ENCODE measurements at regions not wholly inside any gene's neighbourhood (a gene's known extent, or its start where the extent isn't known, plus 50 kb on each side); places are given as distances from the start of the nearest gene placed in this dataset.

DNA sequence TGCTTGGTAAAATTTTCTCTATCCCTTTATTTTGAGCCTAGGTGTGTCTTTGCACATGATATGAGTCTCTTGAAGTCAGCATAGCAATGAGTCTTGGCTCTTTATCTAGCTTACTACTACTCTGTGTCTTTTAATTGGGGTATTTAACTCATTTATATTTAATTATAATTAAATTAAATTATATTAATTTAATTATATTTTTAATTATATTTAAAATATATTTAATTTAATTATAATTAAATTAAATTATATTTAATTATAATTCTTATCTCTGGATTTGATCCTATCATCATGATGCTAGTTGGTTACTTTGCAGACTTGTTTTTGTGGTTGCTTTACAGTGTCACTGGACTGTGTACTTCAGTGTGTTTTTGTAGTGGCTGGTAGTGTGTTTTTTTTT lies 201.2 kb upstream of the ITM2A start:
- Mint-ChIP-seq H3K4me1 (ENCODE audit: low read depth) (no peaks in the 10 kb centered on the region), H3K36me3 (ENCODE audit: low read depth) (no peaks in the 10 kb centered on the region), H3K27me3 (ENCODE audit: low read depth) (peaks cover 6% of the 10 kb centered on the region), H3K9me3 (peaks cover 9% of the 10 kb centered on the region), H3K27ac (no peak overlapping the region), H3K4me3 (no peak overlapping the region)
- intact Hi-C loops (cut with micrococcal nuclease), result no loop called here
- no peak for DNase-seq
- CTCF ChIA-PET, result no interaction called here

DNA sequence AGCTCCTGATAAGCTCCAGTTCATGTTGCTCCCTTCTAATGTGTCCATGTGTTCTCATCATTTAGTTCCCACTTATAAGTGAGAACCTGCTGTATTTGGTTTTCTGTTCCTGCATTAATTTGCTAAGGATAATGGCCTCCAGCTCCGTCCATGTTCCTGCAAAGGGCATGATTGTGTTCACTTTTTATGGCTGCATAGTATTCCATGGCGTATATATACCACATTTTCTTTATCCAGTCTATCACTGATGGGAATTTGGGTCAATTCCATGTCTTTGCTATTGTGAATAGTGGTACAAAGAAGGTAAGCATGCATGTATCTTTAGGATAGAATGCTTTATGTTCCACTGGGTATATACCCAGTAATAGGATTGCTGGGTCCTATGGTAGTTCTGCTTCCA lies 197.2 kb upstream of the ITM2A start:
- H3K4me3 Mint-ChIP-seq, result no peak overlapping the region
- H3K27me3 Mint-ChIP-seq (ENCODE audit: low read depth), result peaks cover 4% of the 10 kb centered on the region
- CTCF ChIA-PET, result no interaction called here
- intact Hi-C loops (cut with micrococcal nuclease), result no loop called here
- no peaks in the 10 kb centered on the region for H3K4me1 Mint-ChIP-seq (ENCODE audit: low read depth)
- no peaks in the 10 kb centered on the region for H3K36me3 Mint-ChIP-seq (ENCODE audit: low read depth)
- peaks cover 9% of the 10 kb centered on the region for H3K9me3 Mint-ChIP-seq
- no peak for DNase-seq
- no peak overlapping the region for H3K27ac Mint-ChIP-seq

DNA sequence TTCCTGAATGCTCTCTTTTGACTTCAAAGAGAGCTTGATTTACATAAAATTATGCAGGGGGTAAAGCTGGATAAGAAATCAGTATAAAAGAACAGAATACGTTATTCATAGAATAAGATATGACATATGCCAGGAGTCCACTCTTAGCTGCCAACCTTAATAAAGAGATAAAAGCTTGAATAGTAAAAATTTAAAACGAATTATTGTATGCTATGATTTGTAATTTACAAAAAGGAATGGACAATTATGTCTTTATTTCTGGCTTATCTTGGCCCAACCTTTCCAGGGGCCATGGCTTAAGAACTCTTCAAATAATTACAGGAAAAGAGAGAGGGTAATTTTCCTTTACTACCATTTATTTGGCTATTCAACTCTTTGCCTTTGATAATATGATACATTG lies 192.2 kb upstream of the ITM2A start:
- Mint-ChIP-seq H3K36me3 (ENCODE audit: low read depth) (no peaks in the 10 kb centered on the region), H3K27ac (no peak overlapping the region), H3K9me3 (peaks cover under 1% of the 10 kb centered on the region), H3K4me3 (no peak overlapping the region), H3K27me3 (ENCODE audit: low read depth) (no peaks in the 10 kb centered on the region), H3K4me1 (ENCODE audit: low read depth) (no peaks in the 10 kb centered on the region)
- CTCF ChIA-PET, result no interaction called here
- DNase-seq, result no peak
- intact Hi-C loops (cut with micrococcal nuclease), result no loop called here

DNA sequence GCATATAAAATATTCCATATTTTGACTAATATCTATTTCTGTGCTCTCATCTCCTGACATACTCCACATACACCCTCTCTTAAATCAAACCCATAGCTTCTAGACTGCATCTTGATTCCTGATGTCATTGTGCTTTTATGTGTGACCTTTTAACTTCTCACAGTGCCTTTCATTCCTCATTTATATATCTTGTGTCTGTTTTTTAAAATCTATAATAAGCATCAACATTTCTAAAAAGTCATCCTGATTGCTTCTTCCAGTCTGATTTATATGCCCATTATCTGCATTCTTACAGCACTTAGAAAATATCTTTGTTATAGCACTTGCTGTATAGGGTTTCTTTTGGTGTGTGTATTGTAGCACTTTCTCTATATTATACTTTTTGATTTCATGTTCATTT lies 190.1 kb upstream of the ITM2A start:
- Mint-ChIP-seq H3K9me3 (no peaks in the 10 kb centered on the region), H3K36me3 (ENCODE audit: low read depth) (no peaks in the 10 kb centered on the region), H3K4me1 (ENCODE audit: low read depth) (no peaks in the 10 kb centered on the region), H3K27ac (no peak overlapping the region), H3K4me3 (no peak overlapping the region), H3K27me3 (ENCODE audit: low read depth) (no peaks in the 10 kb centered on the region)
- DNase-seq, result no peak
- intact Hi-C loops (cut with micrococcal nuclease), result no loop called here
- CTCF ChIA-PET, result no interaction called here

DNA sequence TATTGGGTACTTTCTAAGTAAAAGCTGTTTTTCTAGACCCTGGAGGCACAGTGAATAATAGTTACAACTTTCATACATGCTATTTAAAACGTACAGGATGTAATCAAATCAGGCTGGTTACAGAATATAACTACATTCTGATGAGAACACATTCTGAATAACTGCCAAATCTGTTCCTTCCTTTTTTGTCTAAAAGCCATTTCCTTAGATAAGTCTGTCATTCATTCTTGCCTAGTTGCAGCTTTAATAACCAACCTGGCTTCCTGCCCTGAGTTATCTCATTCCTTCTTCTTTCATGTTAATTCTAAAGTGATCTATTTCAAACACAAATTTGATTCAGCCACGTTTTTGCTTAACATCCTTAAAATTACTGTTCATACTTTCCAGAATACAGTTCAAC lies 189.7 kb upstream of the ITM2A start:
- H3K4me3 Mint-ChIP-seq, result no peak overlapping the region
- H3K36me3 Mint-ChIP-seq (ENCODE audit: low read depth), result no peaks in the 10 kb centered on the region
- H3K27me3 Mint-ChIP-seq (ENCODE audit: low read depth), result no peaks in the 10 kb centered on the region
- CTCF ChIA-PET, result no interaction called here
- H3K27ac Mint-ChIP-seq, result no peak overlapping the region
- intact Hi-C loops (cut with micrococcal nuclease), result no loop called here
- DNase-seq, result no peak
- H3K9me3 Mint-ChIP-seq, result no peaks in the 10 kb centered on the region
- no peaks in the 10 kb centered on the region for H3K4me1 Mint-ChIP-seq (ENCODE audit: low read depth)

DNA sequence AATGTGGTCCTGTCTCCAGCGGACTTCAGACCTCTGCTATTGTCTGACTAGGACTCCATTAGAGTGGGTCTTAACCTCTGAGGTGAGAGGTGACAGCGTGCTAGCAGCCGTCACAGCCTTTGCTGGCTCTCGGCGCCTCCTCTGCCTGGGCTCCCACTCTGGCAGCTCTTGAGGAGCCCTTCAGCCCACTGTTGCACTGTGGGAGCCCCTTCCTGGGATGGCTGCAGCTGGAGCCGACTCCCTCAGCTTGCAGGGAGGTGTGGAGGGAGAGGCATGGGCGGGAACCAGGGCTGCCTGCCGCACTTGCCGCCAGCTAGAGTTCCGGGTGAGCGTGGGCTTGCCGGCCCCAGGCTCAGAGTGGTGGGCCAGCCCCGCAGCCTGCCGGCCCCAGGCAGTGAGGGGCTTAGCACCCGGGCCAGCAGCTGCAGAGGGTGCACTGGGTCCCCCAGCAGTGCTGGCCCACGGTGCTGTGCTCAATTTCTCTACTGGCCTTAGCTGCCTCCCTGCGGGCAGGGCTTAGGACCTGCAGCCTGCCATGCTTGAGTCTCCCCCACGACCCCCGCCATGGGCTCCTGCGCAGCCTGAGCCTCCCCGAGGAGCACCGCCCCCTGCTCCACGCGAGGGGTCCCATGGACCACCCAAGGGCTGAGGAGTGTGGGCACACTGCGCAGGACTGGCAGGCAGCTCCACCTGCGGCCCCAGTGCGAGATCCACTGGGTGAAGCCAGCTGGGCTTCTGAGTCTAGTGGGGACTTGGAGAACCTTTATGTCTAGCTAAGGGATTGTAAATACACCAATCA lies 163.4 kb upstream of the ITM2A start:
- CTCF ChIA-PET, result no interaction called here
- Mint-ChIP-seq H3K4me1 (ENCODE audit: low read depth) (no peaks in the 10 kb centered on the region), H3K4me3 (no peak overlapping the region), H3K27ac (no peak overlapping the region), H3K36me3 (ENCODE audit: low read depth) (no peaks in the 10 kb centered on the region), H3K9me3 (peaks cover 2% of the 10 kb centered on the region), H3K27me3 (ENCODE audit: low read depth) (no peaks in the 10 kb centered on the region)
- no peak for DNase-seq
- intact Hi-C loops (cut with micrococcal nuclease), result no loop called here

DNA sequence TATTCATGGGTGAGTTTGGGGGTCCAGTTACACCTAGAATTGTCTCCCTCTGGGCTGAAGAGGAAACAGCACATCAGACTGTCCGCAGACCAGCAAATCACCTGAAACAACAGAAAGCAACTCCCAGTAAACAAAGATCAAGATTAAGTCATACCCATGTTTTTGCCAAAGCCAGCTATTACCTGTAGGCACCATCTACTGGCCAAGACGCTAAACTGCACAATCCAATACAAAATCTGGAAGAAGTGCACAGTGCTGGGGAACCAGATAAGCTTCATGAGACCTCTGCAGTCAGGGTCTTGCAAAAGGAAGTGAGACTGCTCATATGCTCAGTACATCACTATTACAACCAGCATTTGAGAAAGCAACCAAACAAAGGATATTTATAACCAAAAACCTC lies 157.5 kb upstream of the ITM2A start:
- no peak for DNase-seq
- H3K36me3 Mint-ChIP-seq (ENCODE audit: low read depth), result no peaks in the 10 kb centered on the region
- no peaks in the 10 kb centered on the region for H3K4me1 Mint-ChIP-seq (ENCODE audit: low read depth)
- no peak overlapping the region for H3K4me3 Mint-ChIP-seq
- CTCF ChIA-PET, result no interaction called here
- intact Hi-C loops (cut with micrococcal nuclease), result no loop called here
- peaks cover 13% of the 10 kb centered on the region for H3K9me3 Mint-ChIP-seq
- no peaks in the 10 kb centered on the region for H3K27me3 Mint-ChIP-seq (ENCODE audit: low read depth)
- no peak overlapping the region for H3K27ac Mint-ChIP-seq

DNA sequence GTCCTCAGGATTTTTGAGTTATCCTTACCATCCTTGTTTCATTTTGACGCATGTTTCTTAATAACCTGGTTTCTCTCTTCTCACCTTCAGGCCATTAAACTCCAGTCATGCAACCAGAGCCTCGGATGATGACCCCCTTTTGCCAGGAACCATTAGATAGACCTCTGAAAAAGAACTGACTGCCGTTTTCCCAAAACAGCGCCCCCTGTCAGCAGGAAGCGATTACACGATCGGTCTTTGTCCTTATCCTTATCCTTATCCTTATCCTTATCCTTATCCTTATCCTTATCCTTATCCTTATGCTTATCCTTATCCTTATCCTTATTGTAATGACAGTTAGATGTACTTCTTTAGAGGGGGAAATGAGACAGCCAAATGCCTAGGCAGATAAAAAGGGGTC lies 148.4 kb upstream of the ITM2A start:
- intact Hi-C loops (cut with micrococcal nuclease), result no loop called here
- no peak for DNase-seq
- no peak overlapping the region for H3K4me3 Mint-ChIP-seq
- CTCF ChIA-PET, result no interaction called here
- H3K27me3 Mint-ChIP-seq (ENCODE audit: low read depth), result no peaks in the 10 kb centered on the region
- no peaks in the 10 kb centered on the region for H3K9me3 Mint-ChIP-seq
- H3K27ac Mint-ChIP-seq, result no peak overlapping the region
- H3K4me1 Mint-ChIP-seq (ENCODE audit: low read depth), result no peaks in the 10 kb centered on the region
- H3K36me3 Mint-ChIP-seq (ENCODE audit: low read depth), result no peaks in the 10 kb centered on the region

DNA sequence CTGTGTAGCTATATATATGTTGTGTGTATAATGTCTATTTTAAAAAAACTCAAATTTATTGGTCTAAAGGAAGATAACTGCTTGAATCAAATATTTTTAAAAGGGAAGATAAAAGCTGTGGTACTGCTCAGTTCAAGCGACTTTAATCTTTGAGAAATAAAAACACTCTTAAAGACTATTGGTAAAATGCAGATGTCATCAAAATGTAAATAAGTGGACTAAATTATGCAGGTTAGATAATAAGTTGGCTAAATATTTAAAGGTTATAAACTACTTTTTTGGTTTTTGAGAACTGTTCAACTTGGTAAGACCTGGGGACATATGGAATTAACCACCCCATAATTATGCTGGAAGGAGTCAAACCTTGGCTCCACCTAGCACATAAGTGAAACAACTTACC lies 144.7 kb upstream of the ITM2A start:
- Mint-ChIP-seq H3K27me3 (ENCODE audit: low read depth) (no peaks in the 10 kb centered on the region), H3K4me1 (ENCODE audit: low read depth) (no peaks in the 10 kb centered on the region), H3K4me3 (no peak overlapping the region), H3K9me3 (no peaks in the 10 kb centered on the region), H3K36me3 (ENCODE audit: low read depth) (no peaks in the 10 kb centered on the region), H3K27ac (no peak overlapping the region)
- no peak for DNase-seq
- intact Hi-C loops (cut with micrococcal nuclease), result no loop called here
- CTCF ChIA-PET, result no interaction called here

DNA sequence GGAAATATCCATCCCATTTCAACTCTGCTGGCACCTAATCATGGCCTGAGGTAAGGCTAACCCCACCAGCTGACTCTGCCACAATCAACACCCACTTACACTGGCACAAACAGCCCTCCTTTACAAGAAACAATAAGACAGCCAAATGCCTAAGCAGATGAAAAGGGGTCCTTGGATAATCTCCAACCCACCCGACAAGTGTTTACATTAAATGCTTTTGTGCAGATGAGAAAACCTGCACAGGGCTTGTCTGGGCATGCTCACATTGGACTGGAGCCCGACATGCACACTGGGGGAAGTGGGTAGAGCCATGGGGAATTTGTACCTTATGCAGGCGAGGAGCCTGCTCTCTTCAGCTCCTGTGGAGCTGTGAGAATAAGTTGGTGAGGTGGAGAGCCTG lies 138.9 kb upstream of the ITM2A start:
- CTCF ChIA-PET, result no interaction called here
- no peaks in the 10 kb centered on the region for H3K27me3 Mint-ChIP-seq (ENCODE audit: low read depth)
- no peak overlapping the region for H3K4me3 Mint-ChIP-seq
- no peaks in the 10 kb centered on the region for H3K36me3 Mint-ChIP-seq (ENCODE audit: low read depth)
- intact Hi-C loops (cut with micrococcal nuclease), result no loop called here
- H3K27ac Mint-ChIP-seq, result no peak overlapping the region
- no peak for DNase-seq
- no peaks in the 10 kb centered on the region for H3K4me1 Mint-ChIP-seq (ENCODE audit: low read depth)
- H3K9me3 Mint-ChIP-seq, result no peaks in the 10 kb centered on the region

DNA sequence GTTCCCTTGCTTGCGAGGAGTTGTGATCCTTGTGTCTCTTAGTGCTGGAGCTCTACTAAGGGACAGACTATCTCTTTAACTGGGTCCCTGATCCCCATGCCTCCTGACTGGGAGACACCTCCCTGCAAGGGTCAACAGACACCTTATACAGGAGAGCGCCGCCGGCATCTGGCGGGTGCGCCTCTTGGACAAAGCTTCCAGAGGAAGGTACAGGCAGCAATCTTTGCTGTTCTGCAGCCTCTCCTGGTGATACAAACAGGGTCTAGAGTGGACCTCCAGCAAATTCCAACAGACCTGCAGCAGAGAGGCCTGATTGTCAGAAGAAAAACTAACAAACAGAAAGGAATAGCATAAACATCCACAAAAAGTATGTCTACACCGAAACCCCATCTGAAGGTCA lies 115.6 kb upstream of the ITM2A start:
- no peak for DNase-seq
- Mint-ChIP-seq H3K36me3 (ENCODE audit: low read depth) (no peaks in the 10 kb centered on the region), H3K4me3 (no peak overlapping the region), H3K27me3 (ENCODE audit: low read depth) (peaks cover 10% of the 10 kb centered on the region), H3K4me1 (ENCODE audit: low read depth) (no peaks in the 10 kb centered on the region), H3K27ac (no peak overlapping the region), H3K9me3 (peaks cover 1% of the 10 kb centered on the region)
- CTCF ChIA-PET, result no interaction called here
- intact Hi-C loops (cut with micrococcal nuclease), result no loop called here

DNA sequence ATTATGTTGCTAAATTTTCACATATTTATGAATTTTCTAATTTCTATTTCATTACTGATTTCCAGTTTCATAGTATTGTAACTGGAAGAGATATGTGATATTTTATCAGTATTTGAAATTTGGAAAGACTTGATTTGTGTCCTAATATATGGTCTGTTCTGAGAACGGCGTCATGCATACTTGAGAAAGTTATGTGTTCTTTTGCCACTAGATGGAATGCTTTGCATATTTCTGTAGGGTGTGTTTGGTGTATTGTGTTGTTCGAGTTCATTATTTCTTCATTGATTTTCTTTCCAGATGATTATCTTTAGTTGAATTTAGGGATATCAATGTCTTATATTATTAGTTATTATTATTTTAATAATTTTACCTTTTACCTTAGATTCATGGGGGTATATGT lies 110.6 kb upstream of the ITM2A start:
- intact Hi-C loops (cut with micrococcal nuclease), result no loop called here
- H3K27me3 Mint-ChIP-seq (ENCODE audit: low read depth), result peaks cover 5% of the 10 kb centered on the region
- no peaks in the 10 kb centered on the region for H3K36me3 Mint-ChIP-seq (ENCODE audit: low read depth)
- no peak overlapping the region for H3K27ac Mint-ChIP-seq
- no peaks in the 10 kb centered on the region for H3K4me1 Mint-ChIP-seq (ENCODE audit: low read depth)
- H3K4me3 Mint-ChIP-seq, result no peak overlapping the region
- no peaks in the 10 kb centered on the region for H3K9me3 Mint-ChIP-seq
- DNase-seq, result no peak
- CTCF ChIA-PET, result no interaction called here

DNA sequence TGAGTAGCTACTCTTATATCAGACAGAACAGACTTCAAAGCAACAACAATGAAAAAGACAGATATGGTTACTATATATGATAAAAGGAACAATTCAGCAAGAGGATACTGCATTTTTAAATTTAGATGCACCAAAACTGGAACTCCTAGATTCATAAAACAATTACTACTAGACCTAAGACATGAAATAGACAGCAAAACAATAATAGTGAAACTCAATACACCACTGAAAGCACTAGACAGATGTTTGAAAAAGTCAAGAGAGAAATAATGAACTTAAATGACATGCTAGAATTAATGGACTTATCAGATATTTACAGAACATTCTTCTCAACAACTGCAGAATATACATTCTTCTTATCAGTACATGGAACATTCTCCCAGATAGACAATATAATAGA lies 99.5 kb upstream of the ITM2A start:
- intact Hi-C loops (cut with micrococcal nuclease), result no loop called here
- H3K4me1 Mint-ChIP-seq (ENCODE audit: low read depth), result no peaks in the 10 kb centered on the region
- CTCF ChIA-PET, result no interaction called here
- no peaks in the 10 kb centered on the region for H3K36me3 Mint-ChIP-seq (ENCODE audit: low read depth)
- no peak for DNase-seq
- H3K4me3 Mint-ChIP-seq, result no peak overlapping the region
- H3K9me3 Mint-ChIP-seq, result peaks cover 9% of the 10 kb centered on the region
- H3K27me3 Mint-ChIP-seq (ENCODE audit: low read depth), result no peaks in the 10 kb centered on the region
- no peak overlapping the region for H3K27ac Mint-ChIP-seq

DNA sequence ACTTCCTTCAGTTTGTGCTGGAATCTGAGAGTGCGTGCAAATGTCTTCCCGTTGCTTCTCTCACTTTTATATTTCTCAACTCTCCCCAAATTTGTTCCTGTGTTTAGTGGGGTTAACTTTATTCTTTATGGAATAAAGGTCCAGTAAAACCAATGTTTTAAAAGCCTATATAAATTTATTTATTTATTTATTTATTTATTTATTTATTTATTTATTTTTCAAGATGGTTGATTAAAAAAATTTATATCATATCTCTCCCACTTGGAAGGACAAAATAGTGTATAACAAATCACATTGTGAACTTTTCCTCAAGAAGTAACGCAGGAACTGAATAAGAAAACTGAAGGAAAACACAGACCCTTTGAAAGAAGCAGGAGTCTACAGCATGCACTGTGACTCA lies 95.3 kb upstream of the ITM2A start:
- CTCF ChIA-PET, result no interaction called here
- H3K4me3 Mint-ChIP-seq, result no peak overlapping the region
- peaks cover 5% of the 10 kb centered on the region for H3K9me3 Mint-ChIP-seq
- no peaks in the 10 kb centered on the region for H3K4me1 Mint-ChIP-seq (ENCODE audit: low read depth)
- no peak for DNase-seq
- no peaks in the 10 kb centered on the region for H3K36me3 Mint-ChIP-seq (ENCODE audit: low read depth)
- no peaks in the 10 kb centered on the region for H3K27me3 Mint-ChIP-seq (ENCODE audit: low read depth)
- H3K27ac Mint-ChIP-seq, result no peak overlapping the region
- intact Hi-C loops (cut with micrococcal nuclease), result no loop called here

Measured in activated naive CD4-positive, alpha-beta T cell treated with anti-CD3 and anti-CD28 coated beads for 36 hours (primary cell).